ENCODE measurements at regions not wholly inside any gene's neighbourhood (a gene's known extent, or its start where the extent isn't known, plus 50 kb on each side); places are given as distances from the start of the nearest gene placed in this dataset.

DNA sequence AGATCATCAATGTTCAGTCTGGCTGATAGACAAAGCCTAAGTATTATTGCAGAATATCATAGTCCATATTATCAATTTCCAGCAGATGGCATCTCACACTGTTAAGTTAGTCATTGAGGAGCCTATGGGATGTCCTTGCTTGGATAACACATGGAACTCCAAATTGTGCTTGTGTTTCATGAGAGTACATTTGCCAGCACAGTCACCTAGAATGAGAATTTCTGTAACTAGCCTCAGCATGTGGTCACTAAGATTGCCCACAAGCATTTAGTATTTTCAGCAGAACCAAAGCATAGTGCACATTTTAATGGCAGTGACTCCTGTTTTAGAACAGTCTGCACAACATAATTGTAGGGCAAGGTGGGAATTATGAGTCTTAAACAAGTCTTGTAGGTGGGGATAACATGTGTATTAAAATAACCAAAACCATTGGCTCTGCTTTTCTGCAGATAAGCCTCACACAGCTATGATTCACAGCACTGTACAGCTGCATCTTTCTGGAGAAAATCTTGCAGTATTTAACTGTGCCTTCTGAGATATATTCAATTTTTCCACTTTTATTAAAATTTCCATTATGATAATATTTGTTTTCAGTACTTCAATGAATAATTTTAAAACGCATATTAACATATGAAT lies 882.8 kb upstream of the SOX9 start:
- no peak for TF ChIP-seq ZNF274 (IDR thresholded peaks at IDR 0.05; ENCODE audit: low read depth, low read length)
- no peak overlapping the region for H3K4me3 ChIP-seq (ENCODE audit: low read length)

DNA sequence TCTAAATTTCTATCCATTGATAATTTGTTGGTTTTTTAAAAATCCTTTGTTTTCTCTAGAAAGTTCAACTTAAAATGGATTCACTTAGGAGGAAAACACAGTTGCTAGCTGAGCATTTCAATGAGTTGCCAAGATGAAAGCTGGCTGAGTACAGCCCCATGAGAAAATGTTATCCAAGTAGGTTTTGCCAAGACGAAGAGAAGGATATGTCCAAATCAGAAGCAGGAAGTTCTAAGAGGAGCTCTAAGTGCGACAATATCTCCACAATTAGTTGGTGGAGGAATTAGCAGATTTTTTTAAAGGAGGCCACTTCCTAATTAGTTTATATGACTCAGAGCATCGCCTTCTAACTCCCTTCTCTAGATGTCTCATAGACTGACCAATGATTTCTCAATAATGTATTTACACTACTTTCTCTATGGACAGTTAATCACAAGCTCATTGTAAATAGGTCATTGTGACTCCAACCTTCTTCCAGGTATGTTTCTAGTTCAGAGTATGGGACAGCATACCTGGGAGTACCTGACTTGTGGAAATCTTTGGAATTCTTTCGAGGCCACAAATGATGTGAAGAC lies 873.3 kb upstream of the SOX9 start:
- TF ChIP-seq ZNF274 (IDR thresholded peaks at IDR 0.05; ENCODE audit: low read depth, low read length), result no peak
- no peak overlapping the region for H3K4me3 ChIP-seq (ENCODE audit: low read length)

DNA sequence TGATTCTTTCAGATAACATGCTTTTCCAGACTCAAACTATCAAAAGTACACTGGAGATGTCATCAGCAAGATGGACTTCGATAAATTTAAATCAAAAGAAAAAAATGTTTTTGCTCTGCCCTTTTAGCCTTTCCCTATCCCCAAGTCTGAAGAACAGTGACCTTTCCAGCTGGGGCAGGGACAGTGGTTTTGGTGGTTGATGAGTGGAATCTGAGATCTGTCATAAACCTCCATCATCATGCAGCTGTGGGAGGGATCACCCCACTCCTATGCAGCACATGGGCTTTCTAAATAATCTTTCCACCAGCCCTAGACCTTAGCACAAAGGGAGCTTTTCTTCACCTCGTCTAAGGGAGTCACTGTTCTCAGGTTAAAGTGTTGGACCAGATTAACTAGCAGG lies 869.5 kb upstream of the SOX9 start:
- TF ChIP-seq ZNF274 (IDR thresholded peaks at IDR 0.05; ENCODE audit: low read depth, low read length), result no peak

DNA sequence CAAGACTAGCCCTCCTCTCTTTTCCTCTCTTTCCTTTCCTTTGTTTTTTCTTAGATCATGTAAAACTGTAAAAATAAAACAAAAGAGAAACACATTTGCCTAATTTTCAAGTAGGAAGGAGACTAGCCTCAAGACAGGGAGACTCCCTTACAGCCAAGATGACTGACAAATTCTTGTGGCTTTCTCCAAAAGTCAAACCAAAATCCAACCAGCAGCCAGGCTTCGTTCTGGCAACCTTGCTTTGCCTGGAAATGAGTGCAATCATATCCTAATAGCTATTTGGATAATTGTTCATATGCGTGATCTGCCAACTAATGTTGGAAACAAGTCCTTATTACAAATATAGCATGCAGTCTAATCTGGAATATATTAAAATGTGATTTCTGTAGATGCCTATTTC lies 868.9 kb upstream of the SOX9 start:
- TF ChIP-seq ZNF274 (IDR thresholded peaks at IDR 0.05; ENCODE audit: low read depth, low read length), result no peak
- no peak overlapping the region for H3K4me3 ChIP-seq (ENCODE audit: low read length)

More for the DNA sequence above, 869.5 kb upstream of the SOX9 start:
- no peak overlapping the region for H3K4me3 ChIP-seq (ENCODE audit: low read length)

DNA sequence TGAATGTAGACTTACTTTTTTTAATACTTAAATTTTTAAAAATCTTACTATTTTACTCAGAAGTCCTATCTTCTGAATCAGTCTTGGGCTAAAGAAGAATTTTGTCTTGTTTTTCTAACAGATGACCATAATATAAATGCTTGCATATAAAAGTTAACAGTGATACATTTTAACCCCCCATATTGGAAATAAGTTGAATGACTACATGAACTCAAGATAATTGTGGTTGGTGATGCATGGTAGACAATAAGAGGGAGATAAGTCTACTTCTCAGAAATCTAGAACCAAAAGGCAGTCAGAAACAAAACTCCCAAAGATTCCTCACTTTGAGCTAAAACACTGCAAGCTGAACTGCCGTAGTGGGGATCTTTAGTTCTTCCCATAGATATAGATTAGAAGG lies 868.4 kb upstream of the SOX9 start:
- H3K4me3 ChIP-seq (ENCODE audit: low read length), result no peak overlapping the region
- TF ChIP-seq ZNF274 (IDR thresholded peaks at IDR 0.05; ENCODE audit: low read depth, low read length), result no peak

DNA sequence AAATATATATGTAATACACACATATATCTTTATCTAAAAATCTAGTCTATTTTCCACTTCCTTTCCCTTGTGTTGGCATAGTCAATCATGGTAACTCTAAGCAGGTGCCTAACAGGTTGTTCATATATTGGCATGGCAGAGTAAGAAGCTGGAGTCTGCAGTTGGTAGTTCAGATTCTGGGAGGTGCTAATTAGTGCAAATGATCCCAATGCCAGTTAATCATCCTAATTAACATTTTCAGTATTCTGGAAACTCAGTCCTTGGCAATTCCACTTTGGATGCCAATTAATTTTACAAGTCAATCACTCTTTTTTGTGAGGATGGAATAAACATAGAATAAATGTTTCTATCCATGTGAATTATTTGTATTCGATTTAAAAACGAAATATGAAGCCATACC lies 863.7 kb upstream of the SOX9 start:
- no peak for TF ChIP-seq ZNF274 (IDR thresholded peaks at IDR 0.05; ENCODE audit: low read depth, low read length)
- H3K4me3 ChIP-seq (ENCODE audit: low read length), result no peak overlapping the region

DNA sequence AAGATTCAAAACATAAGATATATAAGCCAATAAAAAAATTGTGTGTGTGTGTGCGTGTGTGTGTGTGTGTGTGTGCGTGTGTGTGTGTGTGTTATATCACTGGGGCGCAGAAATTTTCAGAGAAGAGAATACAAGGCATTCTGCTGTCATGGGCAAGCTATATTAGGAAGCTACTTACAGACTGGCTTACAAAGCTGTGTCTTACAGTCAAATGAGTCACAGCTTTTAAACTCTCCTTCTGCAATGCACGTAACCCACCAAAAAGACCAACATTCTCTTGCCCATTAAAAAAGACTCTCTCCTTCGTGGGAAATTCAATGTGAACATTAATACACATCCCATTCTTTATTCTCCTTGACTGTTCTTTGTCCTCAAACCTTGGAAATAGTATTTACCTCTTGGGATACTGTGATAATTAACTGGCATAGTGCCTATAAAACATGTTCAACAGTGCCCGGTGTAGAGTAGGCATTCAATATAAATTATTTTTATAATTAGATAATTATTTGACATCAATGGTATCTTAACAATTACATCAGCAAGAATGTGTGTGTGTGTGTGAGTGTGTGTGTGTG lies 860.4 kb upstream of the SOX9 start:
- no peak overlapping the region for H3K4me3 ChIP-seq (ENCODE audit: low read length)
- no peak for TF ChIP-seq ZNF274 (IDR thresholded peaks at IDR 0.05; ENCODE audit: low read depth, low read length)

DNA sequence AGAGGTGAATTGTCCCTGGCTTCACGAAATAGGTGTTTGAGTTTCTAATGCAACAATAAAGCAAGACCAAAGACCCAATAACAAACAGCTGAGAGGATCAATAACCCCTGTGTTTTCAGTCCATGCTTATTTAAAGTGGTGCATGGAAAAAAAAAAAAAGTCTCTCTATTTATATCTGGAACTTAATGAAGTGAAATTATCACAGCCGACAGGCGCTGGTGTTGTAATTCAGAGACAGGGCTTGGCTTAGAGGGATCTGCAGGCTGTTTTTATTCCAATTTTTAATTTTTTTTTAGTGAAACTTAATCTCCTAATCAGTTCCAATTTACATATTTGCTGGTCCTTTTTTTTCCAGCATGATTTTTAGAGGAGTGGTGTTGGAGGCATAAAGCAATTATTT lies 858.2 kb upstream of the SOX9 start:
- TF ChIP-seq ZNF274 (IDR thresholded peaks at IDR 0.05; ENCODE audit: low read depth, low read length), result no peak
- no peak overlapping the region for H3K4me3 ChIP-seq (ENCODE audit: low read length)

DNA sequence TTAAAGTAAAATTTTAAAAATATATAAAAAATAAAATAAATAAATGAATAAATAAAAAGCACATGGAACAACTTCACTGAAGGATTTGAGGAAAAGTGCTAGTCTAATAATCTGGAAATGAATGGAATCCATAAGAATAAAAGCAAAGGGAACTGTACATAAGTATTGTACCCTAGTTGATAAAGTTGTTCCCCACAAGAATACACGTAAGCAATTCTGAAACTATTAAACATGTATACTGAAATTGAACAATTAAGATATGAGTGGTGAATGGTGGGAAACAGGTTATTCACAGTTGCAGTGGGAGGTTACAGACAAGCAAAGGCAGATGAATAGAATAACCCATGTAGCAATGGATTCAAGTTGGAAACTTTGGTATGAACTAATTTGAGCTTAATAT lies 853.2 kb upstream of the SOX9 start:
- no peak for TF ChIP-seq ZNF274 (IDR thresholded peaks at IDR 0.05; ENCODE audit: low read depth, low read length)

DNA sequence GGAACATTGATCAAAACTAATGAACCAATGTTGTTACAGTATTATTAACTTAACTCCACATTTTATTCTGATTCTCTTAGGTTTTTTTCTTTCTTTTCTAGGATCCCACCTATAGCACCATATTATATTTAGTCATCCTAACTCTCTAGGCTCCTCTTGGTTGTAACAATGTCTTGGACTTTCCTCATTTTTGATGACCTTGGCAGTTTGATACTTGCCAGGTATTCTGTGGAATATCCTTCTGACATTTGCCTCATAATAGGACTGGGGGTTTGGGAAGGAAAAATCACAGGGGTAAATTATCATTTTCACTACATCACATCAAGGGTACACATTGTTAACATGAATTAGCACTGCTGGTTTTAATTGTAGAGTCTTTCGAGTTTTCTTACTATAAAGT lies 851.6 kb upstream of the SOX9 start:
- H3K4me3 ChIP-seq (ENCODE audit: low read length), result no peak overlapping the region
- no peak for TF ChIP-seq ZNF274 (IDR thresholded peaks at IDR 0.05; ENCODE audit: low read depth, low read length)

More for the DNA sequence above, 853.2 kb upstream of the SOX9 start:
- no peak overlapping the region for H3K4me3 ChIP-seq (ENCODE audit: low read length)

DNA sequence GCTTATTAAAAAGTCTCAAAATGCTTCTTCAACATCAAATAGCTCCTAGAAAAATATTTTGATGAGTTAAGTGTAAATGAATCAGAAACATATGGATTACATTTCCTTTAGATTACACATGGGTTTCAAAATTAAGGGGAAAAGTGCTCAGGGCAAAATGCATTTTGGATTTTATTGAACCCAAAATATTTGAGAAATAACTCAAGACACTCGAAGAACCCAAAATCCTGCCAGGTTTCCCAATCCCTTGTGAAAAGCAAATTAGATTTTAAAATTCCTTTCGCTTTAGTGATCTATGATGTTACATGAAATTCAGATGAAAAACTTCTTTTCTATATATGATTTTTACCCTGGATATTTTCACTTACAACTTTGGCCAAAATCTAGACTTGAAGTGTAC lies 847.4 kb upstream of the SOX9 start:
- no peak for TF ChIP-seq ZNF274 (IDR thresholded peaks at IDR 0.05; ENCODE audit: low read depth, low read length)

DNA sequence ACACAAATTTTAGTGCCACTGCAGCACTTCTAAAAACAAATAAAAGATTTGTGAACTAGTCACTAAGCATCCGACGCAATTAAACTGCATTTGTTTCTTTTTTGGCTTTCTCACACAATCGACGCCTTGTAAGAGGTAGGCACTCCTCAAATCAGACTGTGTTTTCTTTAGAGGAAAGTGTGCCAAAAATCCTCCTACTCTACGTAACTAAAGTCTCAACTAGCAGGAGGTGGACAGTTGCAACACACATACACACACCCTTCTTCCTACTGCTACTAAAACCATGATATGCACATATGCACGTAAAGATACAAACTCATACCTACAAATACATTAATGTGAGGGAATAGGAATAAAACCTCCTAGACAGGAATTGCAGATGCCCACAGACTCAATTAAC lies 844.7 kb upstream of the SOX9 start:
- no peak for TF ChIP-seq ZNF274 (IDR thresholded peaks at IDR 0.05; ENCODE audit: low read depth, low read length)
- no peak overlapping the region for H3K4me3 ChIP-seq (ENCODE audit: low read length)

More for the DNA sequence above, 847.4 kb upstream of the SOX9 start:
- no peak overlapping the region for H3K4me3 ChIP-seq (ENCODE audit: low read length)

DNA sequence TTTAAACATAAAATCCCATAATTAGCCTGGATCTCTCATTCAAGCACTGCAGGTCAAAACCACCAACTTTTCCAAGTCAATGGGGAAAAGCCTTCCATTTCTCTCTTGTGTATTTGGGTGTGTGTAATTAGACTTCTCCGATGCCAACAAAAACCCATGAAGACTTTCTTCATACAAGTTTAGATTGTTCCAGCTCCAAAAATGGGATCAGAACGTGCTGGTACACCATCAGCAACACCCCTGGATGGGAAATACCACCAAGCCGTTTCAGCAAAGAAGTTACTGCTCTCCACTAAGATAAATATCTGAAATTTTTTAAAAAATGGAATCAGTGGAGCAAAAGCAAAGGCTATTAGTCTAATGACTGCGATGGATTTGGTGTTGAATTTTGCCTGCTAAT lies 837.3 kb upstream of the SOX9 start:
- no peak for TF ChIP-seq ZNF274 (IDR thresholded peaks at IDR 0.05; ENCODE audit: low read depth, low read length)
- H3K4me3 ChIP-seq (ENCODE audit: low read length), result no peak overlapping the region

DNA sequence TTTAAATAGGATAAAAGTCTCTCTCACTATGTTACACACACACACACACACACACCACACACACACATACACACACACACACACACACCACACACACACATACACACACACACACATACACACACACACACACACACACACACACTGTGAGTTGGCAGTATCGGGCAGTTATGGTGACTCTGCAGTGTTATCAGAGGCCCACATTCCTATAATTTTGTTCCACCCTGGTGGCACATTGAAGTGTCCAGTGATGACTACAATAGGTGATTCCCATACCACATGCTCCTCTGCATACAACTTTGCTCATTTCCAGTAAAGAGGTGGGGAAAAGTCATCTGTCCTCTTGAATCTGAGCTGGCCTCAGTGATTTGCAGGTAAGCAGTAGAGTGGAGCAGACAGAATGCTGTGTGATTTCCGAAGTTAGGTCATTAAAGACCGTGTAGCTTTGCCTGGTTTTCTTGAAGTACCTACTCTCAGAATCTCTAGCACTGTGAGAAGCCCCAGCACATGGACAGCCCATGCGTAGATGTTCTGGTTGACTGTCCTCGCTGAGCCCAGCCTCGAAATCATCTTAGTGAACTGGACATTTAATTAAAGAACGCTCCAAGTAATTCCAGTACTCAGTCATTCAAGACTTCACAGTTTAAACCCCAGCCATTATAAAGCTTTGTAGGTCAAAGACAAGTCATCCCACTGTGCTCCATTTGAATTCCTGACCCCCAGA lies 836.6 kb upstream of the SOX9 start:
- no peak for TF ChIP-seq ZNF274 (IDR thresholded peaks at IDR 0.05; ENCODE audit: low read depth, low read length)
- no peak overlapping the region for H3K4me3 ChIP-seq (ENCODE audit: low read length)

DNA sequence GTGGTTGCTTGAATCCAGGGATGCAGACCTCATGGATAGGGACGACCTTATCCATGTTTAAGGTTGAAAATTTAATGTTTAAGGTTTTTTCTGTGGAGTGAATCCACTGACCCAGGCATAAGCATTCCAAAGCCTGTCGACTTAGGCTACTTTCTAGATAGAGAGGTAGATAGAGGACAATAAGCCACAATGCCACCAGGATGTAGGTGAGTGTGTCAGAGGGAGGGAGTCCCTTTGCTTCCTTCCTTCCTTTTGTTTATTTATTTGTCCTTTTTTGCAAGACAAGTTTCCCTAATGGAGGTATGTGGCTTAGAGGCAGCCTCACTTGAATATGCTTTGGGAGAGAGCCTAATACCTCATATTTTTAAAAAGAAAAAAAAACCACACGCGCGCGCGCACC lies 834.2 kb upstream of the SOX9 start:
- TF ChIP-seq ZNF274 (IDR thresholded peaks at IDR 0.05; ENCODE audit: low read depth, low read length), result no peak
- H3K4me3 ChIP-seq (ENCODE audit: low read length), result no peak overlapping the region

Data from GM08714 (cell line).